BLaER1 (cell line): ENCODE measurements at regions not wholly inside any gene's neighbourhood (a gene's known extent, or its start where the extent isn't known, plus 50 kb on each side); places are given as distances from the start of the nearest gene placed in this dataset.
"Not testable (repeated sequence)": the region's sequence is repeated elsewhere in the genome, so short reads cannot be mapped to it uniquely, and the experiment has no call there.

ENCODE experiments used
- H3K27ac ChIP-seq: shearing (Covaris generic); formaldehyde crosslinking; 2 replicates; pipeline ENCODE4 v1.8.1; 2022
- H3K27me3 ChIP-seq: shearing (Covaris generic); formaldehyde crosslinking; 2 replicates; pipeline ENCODE4 v1.8.1; 2022
- H3K36me3 ChIP-seq: shearing (Covaris generic); formaldehyde crosslinking; 2 replicates; pipeline ENCODE4 v1.8.1; 2022
- H3K4me1 ChIP-seq: shearing (Covaris generic); formaldehyde crosslinking; 2 replicates; pipeline ENCODE4 v1.8.1; 2022
- H3K4me2 ChIP-seq: shearing (Covaris generic); formaldehyde crosslinking; 2 replicates; pipeline ENCODE4 v1.8.1; 2022
- H3K4me3 ChIP-seq: shearing (Covaris generic); formaldehyde crosslinking; 2 replicates; pipeline ENCODE4 v1.8.1; 2022
- H3K9ac ChIP-seq: shearing (Covaris generic); formaldehyde crosslinking; 2 replicates; pipeline ENCODE4 v1.8.1; 2022
- H3K9me3 ChIP-seq: shearing (Covaris generic); formaldehyde crosslinking; 2 replicates; pipeline ENCODE4 v1.8.1; 2022
- H4K20me1 ChIP-seq: shearing (Covaris generic); formaldehyde crosslinking; 2 replicates; pipeline ENCODE4 v1.8.1; 2022
- Cebpa-rat ChIP-seq: shearing (Covaris generic); IDR thresholded peaks from 2 replicates; pipeline ENCODE4 v1.8.1; 2022

- H3K4me3 ChIP-seq = no peak overlapping the region
- no peaks in the 10 kb centered on the region for H4K20me1 ChIP-seq
- no peak overlapping the region for H3K9ac ChIP-seq
- no peaks in the 10 kb centered on the region for H3K27me3 ChIP-seq
- H3K27ac ChIP-seq = no peak overlapping the region
- H3K9me3 ChIP-seq = peaks cover 9% of the 10 kb centered on the region
- TF ChIP-seq Cebpa-rat = no peak
- no peak overlapping the region for H3K4me2 ChIP-seq
- H3K36me3 ChIP-seq = no peaks in the 10 kb centered on the region
- H3K4me1 ChIP-seq = peaks cover 24% of the 10 kb centered on the region
Measured at GRCh38 chr6:15110726-15111354, 135.0 kb upstream of the JARID2 start.

- not testable (repeated sequence) for H3K4me2 ChIP-seq, H4K20me1 ChIP-seq, H3K9me3 ChIP-seq, H3K9ac ChIP-seq, H3K27ac ChIP-seq, H3K36me3 ChIP-seq, H3K4me3 ChIP-seq, H3K27me3 ChIP-seq
- H3K4me1 ChIP-seq = peaks cover 22% of the 10 kb centered on the region
Measured at GRCh38 chr6:15111576-15111975, 134.3 kb upstream of the JARID2 start.

DNA sequence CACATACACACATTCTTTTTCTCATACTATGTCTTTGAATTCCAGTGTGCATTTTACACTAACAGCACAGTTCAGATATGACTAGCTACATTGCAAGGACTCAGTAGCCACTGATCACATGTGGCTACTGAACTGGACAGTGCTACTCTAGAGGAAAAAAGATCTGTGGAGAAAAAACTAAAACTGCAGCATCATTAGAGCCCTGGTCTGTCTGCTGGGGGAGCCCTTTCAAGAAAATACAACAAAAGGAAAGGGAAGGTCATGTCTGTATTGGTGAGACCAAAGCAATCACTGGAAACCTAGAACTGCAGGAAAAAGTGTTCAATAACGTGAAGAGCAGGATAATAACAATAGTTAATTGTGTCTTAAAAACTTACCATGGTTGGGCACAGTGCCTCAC is 132.3 kb upstream of the JARID2 start:
- H3K4me3 ChIP-seq = no peak overlapping the region
- no peaks in the 10 kb centered on the region for H3K36me3 ChIP-seq
- peaks cover 2% of the 10 kb centered on the region for H3K4me1 ChIP-seq
- no peak for TF ChIP-seq Cebpa-rat
- H3K27ac ChIP-seq = no peak overlapping the region
- H3K4me2 ChIP-seq = no peak overlapping the region
- no peaks in the 10 kb centered on the region for H3K9me3 ChIP-seq
- H3K9ac ChIP-seq = no peak overlapping the region
- H3K27me3 ChIP-seq = no peaks in the 10 kb centered on the region
- no peaks in the 10 kb centered on the region for H4K20me1 ChIP-seq

GRCh38 chr6:15114061-15114460 is 131.8 kb upstream of the JARID2 start:
- Histone ChIP-seq H3K4me3 (no peak overlapping the region), H3K36me3 (no peaks in the 10 kb centered on the region), H3K9ac (no peak overlapping the region), H3K4me2 (no peak overlapping the region), H3K4me1 (no peaks in the 10 kb centered on the region), H3K9me3 (no peaks in the 10 kb centered on the region), H3K27me3 (no peaks in the 10 kb centered on the region), H4K20me1 (no peaks in the 10 kb centered on the region), H3K27ac (no peak overlapping the region)
- no peak for TF ChIP-seq Cebpa-rat

DNA sequence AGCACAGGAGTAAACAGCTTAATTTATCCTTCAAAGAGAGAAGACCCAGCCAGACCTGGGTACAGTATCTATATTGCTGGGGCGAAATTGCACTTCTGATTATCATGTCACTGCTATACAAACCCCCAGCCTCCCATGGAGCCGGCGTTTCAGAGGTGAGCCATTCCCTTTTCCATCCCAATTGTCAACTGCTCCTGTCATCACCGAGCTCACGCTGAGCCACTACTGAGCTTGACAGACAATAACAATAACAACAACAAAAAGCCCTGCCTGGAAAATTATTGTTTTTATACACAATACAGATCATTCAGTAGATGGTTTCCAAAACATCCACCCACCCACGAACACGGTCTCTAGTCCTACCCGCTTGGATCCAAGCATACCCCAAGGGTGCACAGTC is 129.0 kb upstream of the JARID2 start:
- Histone ChIP-seq H3K9me3 (no peaks in the 10 kb centered on the region), H3K27me3 (no peaks in the 10 kb centered on the region), H3K4me1 (no peaks in the 10 kb centered on the region), H3K27ac (no peak overlapping the region), H3K36me3 (no peaks in the 10 kb centered on the region), H4K20me1 (no peaks in the 10 kb centered on the region), H3K9ac (no peak overlapping the region), H3K4me2 (no peak overlapping the region), H3K4me3 (no peak overlapping the region)
- TF ChIP-seq Cebpa-rat = no peak

DNA sequence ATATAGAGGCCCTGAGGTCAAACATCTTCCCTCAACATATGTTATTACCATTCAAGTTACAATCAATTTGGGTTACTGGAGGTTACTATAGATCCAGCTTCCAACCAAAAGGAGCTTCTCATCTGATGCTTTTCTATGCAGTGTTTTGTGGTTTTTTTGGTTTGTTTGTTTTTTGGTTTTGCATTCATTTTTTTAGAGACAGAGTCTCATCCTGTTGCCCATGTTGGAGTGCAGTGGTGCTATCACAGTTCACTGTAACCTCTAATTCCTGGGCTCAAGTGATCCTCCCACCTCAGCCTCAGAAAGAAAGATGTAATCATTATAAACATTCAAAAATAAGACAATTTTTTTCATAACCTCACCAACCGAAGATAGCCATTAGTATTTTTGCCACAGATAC is 124.4 kb upstream of the JARID2 start:
- Histone ChIP-seq H3K9ac (no peak overlapping the region), H3K4me2 (no peak overlapping the region), H3K27ac (no peak overlapping the region), H3K4me3 (no peak overlapping the region), H3K4me1 (no peaks in the 10 kb centered on the region), H4K20me1 (no peaks in the 10 kb centered on the region), H3K9me3 (no peaks in the 10 kb centered on the region; the same call in 1 of the 2 replicates), H3K36me3 (no peaks in the 10 kb centered on the region), H3K27me3 (no peaks in the 10 kb centered on the region)
- TF ChIP-seq Cebpa-rat = no peak

GRCh38 chr6:15121977-15122550 is 123.8 kb upstream of the JARID2 start:
- H3K27ac ChIP-seq = no peak overlapping the region
- no peaks in the 10 kb centered on the region for H3K4me1 ChIP-seq
- no peaks in the 10 kb centered on the region; the same call in 1 of the 2 replicates for H3K9me3 ChIP-seq
- no peaks in the 10 kb centered on the region for H3K36me3 ChIP-seq
- no peak overlapping the region for H3K9ac ChIP-seq
- H4K20me1 ChIP-seq = no peaks in the 10 kb centered on the region
- no peak overlapping the region for H3K4me3 ChIP-seq
- H3K4me2 ChIP-seq = no peak overlapping the region
- H3K27me3 ChIP-seq = no peaks in the 10 kb centered on the region
- no peak for TF ChIP-seq Cebpa-rat

- H3K4me1 ChIP-seq = no peaks in the 10 kb centered on the region; the same call in 1 of the 2 replicates
- H3K27ac ChIP-seq = no peak overlapping the region
- no peaks in the 10 kb centered on the region for H4K20me1 ChIP-seq
- no peak overlapping the region for H3K4me2 ChIP-seq
- H3K9ac ChIP-seq = no peak overlapping the region
- H3K4me3 ChIP-seq = no peak overlapping the region
- H3K9me3 ChIP-seq = no peaks in the 10 kb centered on the region
- no peaks in the 10 kb centered on the region for H3K27me3 ChIP-seq
- no peaks in the 10 kb centered on the region for H3K36me3 ChIP-seq
- no peak for TF ChIP-seq Cebpa-rat
Measured at GRCh38 chr6:15129887-15130286, 116.0 kb upstream of the JARID2 start.

DNA sequence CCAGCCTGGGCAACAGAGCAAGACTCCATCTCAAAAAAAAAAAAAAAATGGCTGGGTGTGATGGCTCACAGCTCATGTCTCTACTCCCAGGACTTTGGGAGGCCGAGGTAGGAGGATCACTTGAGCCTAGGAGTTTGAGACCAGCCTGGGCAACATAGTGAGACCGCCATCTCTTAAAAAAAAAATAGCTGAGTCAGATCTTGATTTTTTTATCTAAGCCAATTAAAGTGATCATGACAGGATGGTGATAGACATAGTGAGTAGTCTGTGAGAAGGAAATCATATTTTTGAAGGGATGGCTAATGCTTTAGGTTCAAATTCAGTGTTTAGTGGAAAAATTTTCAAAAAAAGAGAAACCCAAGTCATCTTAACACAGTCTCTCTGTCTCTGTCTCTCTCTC is 114.6 kb upstream of the JARID2 start:
- no peak overlapping the region for H3K4me3 ChIP-seq
- no peak overlapping the region for H3K4me2 ChIP-seq
- H4K20me1 ChIP-seq = no peaks in the 10 kb centered on the region
- H3K9ac ChIP-seq = no peak overlapping the region
- H3K36me3 ChIP-seq = no peaks in the 10 kb centered on the region
- H3K27me3 ChIP-seq = no peaks in the 10 kb centered on the region
- no peak for TF ChIP-seq Cebpa-rat
- H3K9me3 ChIP-seq = no peaks in the 10 kb centered on the region
- H3K4me1 ChIP-seq = no peaks in the 10 kb centered on the region; the same call in 1 of the 2 replicates
- no peak overlapping the region for H3K27ac ChIP-seq

DNA sequence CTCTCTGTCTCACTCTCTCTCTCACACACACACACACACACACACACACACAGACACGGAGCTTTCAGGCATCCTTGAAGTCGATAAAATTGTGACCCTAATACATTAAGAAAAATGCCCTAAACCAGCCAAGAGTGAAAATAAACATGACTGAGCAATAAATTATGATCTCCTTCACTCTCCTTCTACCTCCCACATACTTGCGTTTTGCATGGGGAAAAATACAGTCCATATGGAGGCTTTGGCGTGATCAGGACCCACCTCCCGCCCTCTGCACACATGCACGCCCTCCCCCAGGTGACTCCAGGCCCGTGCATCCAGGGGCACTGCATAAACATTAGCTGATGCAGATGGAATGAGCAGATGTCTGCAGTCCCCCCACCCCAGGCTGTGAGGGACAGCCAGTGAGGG is 114.2 kb upstream of the JARID2 start:
- H3K9me3 ChIP-seq = no peaks in the 10 kb centered on the region
- H3K4me2 ChIP-seq = no peak overlapping the region
- TF ChIP-seq Cebpa-rat = no peak
- no peaks in the 10 kb centered on the region for H3K27me3 ChIP-seq
- H3K4me3 ChIP-seq = no peak overlapping the region
- H3K36me3 ChIP-seq = no peaks in the 10 kb centered on the region
- no peak overlapping the region for H3K27ac ChIP-seq
- H4K20me1 ChIP-seq = no peaks in the 10 kb centered on the region
- H3K9ac ChIP-seq = no peak overlapping the region
- H3K4me1 ChIP-seq = no peaks in the 10 kb centered on the region; the same call in 1 of the 2 replicates

GRCh38 chr6:15132167-15132566 is 113.7 kb upstream of the JARID2 start:
- H4K20me1 ChIP-seq = no peaks in the 10 kb centered on the region
- no peak overlapping the region for H3K9ac ChIP-seq
- no peak overlapping the region for H3K27ac ChIP-seq
- no peaks in the 10 kb centered on the region for H3K9me3 ChIP-seq
- no peaks in the 10 kb centered on the region; the same call in 1 of the 2 replicates for H3K4me1 ChIP-seq
- H3K36me3 ChIP-seq = no peaks in the 10 kb centered on the region
- no peak overlapping the region for H3K4me3 ChIP-seq
- H3K27me3 ChIP-seq = no peaks in the 10 kb centered on the region
- no peak for TF ChIP-seq Cebpa-rat
- no peak overlapping the region for H3K4me2 ChIP-seq
